ENCODE measurements at regions not wholly inside any gene's neighbourhood (a gene's known extent, or its start where the extent isn't known, plus 50 kb on each side); places are given as distances from the start of the nearest gene placed in this dataset.

- TF ChIP-seq CTCF (IDR thresholded peaks at IDR 0.05) = no peak
- no peak for TF ChIP-seq POLR2AphosphoS5 (IDR thresholded peaks at IDR 0.05; ENCODE audit: insufficient read depth in 1 of 2, low read depth in 1 of 2)
Measured at GRCh38 chr10:3549118-3549517, 235.9 kb downstream of the KLF6 start.

Data from vagina (tissue), 2 donors.